ENCODE measurements at regions not wholly inside any gene's neighbourhood (a gene's known extent, or its start where the extent isn't known, plus 50 kb on each side); places are given as distances from the start of the nearest gene placed in this dataset.

DNA sequence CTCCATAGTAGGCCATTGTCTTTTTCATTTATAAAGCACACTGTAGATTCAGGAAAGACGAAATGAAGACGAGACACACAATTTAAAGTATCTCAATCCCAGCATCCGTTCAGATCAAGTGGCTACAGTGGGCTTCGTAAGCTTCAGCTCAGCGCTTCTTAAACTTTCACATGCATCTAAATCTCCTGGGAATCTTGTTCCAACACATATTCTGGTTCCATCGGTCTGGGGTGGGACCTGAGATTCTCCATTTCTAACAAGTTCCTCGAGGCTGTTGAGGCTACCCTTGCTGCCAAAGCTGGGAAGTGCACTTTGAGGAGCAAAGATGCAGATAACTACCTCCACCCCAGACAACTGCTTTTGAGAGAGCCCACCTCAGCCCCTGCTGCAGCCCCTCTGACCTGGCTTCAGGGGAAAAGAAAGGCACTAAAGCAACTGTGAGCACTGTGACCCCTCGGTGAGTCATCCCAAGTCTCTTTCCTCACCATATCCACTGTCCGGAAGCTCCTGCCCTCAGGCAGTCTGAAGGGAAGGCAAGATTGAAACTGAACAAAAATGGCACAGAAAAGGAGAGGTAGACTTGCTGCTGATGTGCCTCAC is 201.1 kb upstream of the FBXO11 start:
- TF ChIP-seq, protein P1, sequence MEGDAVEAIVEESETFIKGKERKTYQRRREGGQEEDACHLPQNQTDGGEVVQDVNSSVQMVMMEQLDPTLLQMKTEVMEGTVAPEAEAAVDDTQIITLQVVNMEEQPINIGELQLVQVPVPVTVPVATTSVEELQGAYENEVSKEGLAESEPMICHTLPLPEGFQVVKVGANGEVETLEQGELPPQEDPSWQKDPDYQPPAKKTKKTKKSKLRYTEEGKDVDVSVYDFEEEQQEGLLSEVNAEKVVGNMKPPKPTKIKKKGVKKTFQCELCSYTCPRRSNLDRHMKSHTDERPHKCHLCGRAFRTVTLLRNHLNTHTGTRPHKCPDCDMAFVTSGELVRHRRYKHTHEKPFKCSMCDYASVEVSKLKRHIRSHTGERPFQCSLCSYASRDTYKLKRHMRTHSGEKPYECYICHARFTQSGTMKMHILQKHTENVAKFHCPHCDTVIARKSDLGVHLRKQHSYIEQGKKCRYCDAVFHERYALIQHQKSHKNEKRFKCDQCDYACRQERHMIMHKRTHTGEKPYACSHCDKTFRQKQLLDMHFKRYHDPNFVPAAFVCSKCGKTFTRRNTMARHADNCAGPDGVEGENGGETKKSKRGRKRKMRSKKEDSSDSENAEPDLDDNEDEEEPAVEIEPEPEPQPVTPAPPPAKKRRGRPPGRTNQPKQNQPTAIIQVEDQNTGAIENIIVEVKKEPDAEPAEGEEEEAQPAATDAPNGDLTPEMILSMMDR (IDR thresholded peaks at IDR 0.05; ENCODE audit: low read depth, low read length, missing control alignments), result peak; percentile 7
- in situ Hi-C loops (cut with HindIII; ENCODE audit: low sequenced_read_pairs), result loop anchor here (5.0 to 10.0 kb wide), 2 partner anchors 253 to 315 kb away; no protein-coding TSS in a partner anchor
- peak; percentile 20 for DNase-seq (ENCODE audit: low read depth)
- no peak overlapping the region for H3K4me3 ChIP-seq (ENCODE audit: low read depth, low read length)

DNA sequence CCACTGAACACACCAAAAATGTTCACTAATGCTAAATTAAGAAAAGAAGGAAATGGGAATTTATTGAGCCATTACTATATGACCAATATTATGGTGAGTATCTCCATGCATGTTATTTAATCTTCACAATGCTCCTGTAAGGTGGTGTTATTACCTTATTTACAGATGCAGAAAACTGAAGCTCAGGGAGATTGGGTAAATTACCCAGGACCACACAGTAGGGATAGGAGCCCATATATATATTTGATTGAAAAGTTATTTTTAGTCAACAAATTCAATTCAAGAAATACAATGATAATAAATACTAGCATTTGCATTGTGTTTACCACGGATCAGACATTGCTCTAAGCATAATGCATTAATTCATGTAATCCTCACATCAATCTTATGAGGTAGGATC is 202.2 kb upstream of the FBXO11 start:
- in situ Hi-C loops (cut with HindIII; ENCODE audit: low sequenced_read_pairs), result loop anchor here (5.0 to 10.0 kb wide), 2 partner anchors 254 to 314 kb away; no protein-coding TSS in a partner anchor
- no peak overlapping the region for H3K4me3 ChIP-seq (ENCODE audit: low read depth, low read length)
- TF ChIP-seq, protein P1 (IDR thresholded peaks at IDR 0.05; ENCODE audit: low read depth, low read length, missing control alignments), result no peak
- no peak for DNase-seq (ENCODE audit: low read depth)

DNA sequence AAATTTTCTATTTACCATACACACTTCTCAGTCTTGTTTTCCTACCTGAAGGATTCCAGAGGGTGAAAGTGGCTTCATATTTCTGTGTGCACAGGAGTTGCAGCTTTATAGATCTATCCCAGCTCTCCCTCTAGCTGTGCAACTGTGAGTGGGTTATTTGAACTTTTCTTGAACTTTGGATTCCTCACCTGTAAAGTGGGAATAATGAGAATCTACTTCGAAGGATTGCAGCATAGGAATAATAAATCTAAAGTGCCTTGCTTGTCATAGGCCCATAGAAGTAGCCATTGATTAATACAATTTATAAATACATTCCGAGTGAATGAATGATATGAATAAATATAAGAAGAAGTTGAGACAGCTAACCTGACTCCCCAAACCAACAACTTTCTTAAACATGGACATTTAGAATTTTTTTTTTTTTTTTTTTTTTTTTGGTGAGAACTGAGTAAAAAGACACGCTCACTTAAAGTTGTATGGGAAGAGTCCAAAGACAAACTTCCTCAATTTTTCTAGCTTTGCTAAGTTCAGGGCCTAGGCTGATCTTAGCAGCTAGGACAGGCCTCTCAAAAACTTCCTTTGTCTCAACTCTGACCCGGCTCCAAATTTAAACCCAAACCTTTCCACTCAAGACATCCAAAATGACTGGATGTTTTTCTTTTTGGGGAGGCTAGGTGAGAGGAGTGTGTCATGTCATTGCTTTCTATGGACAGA is 203.3 kb upstream of the FBXO11 start:
- in situ Hi-C loops (cut with HindIII; ENCODE audit: low sequenced_read_pairs), result loop anchor here (5.0 to 10.0 kb wide), 2 partner anchors 255 to 313 kb away; no protein-coding TSS in a partner anchor
- DNase-seq (ENCODE audit: low read depth), result no peak
- no peak overlapping the region for H3K4me3 ChIP-seq (ENCODE audit: low read depth, low read length)
- TF ChIP-seq, protein P1 (IDR thresholded peaks at IDR 0.05; ENCODE audit: low read depth, low read length, missing control alignments), result no peak

DNA sequence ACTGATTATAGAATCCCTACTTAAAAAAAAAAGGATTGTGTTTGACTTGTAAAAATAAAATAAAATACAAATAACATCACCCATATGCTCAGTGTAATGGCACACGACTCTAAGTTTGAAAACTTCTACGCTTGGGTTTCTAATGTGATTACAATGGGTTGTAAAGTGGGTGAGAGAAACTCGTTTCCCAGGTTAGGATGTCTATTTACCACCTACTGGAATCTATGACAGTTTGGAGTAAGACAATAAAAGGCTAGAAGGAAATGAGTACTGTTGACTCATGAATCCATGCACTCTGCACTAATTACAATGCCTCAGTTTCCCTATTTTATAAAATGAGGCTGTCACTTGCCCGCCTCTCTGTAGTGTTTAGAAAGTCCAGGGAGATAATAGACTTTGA is 204.0 kb upstream of the FOXN2 start:
- H3K4me3 ChIP-seq (ENCODE audit: low read depth, low read length), result no peak overlapping the region
- in situ Hi-C loops (cut with HindIII; ENCODE audit: low sequenced_read_pairs), result no loop called here
- no peak for DNase-seq (ENCODE audit: low read depth)
- TF ChIP-seq, protein P1 (IDR thresholded peaks at IDR 0.05; ENCODE audit: low read depth, low read length, missing control alignments), result no peak

DNA sequence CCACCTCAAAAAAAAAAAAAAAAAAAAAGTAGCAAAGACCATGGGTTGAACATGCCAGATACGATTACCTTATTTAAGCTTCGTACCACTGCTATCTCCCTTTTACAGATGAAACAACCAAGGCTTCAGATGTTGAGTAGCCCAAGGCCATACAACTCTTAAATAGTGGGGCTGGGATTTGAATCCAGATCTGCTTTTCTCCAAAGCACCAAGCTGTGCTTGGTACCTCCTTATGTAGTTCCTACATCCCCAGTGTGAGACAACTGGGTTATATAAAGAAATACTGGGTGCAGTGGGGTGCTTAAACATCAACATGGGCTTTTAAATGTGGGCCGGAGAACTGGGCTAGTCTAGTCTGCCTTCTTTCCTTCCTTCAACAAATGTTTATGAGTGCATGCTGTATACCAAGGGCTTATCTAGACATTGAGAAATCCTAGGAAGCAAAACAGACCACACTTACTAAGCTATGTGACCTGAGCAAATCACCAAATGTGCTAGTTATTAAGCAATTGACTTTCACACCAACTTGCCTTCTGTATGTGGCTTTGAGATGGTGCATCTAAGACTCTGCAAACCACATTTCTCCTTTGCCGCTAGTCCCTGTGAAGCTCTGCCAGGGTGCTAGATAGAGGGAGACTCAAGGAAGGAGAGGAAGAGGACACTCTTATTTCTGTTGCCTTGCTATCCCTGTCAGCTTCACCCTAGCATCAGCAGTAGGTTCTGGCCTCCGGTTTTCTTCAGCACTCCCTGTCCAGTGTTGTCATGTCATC is 201.4 kb upstream of the FOXN2 start:
- no peak for DNase-seq (ENCODE audit: low read depth)
- no peak overlapping the region for H3K4me3 ChIP-seq (ENCODE audit: low read depth, low read length)
- TF ChIP-seq, protein P1 (IDR thresholded peaks at IDR 0.05; ENCODE audit: low read depth, low read length, missing control alignments), result no peak

DNA sequence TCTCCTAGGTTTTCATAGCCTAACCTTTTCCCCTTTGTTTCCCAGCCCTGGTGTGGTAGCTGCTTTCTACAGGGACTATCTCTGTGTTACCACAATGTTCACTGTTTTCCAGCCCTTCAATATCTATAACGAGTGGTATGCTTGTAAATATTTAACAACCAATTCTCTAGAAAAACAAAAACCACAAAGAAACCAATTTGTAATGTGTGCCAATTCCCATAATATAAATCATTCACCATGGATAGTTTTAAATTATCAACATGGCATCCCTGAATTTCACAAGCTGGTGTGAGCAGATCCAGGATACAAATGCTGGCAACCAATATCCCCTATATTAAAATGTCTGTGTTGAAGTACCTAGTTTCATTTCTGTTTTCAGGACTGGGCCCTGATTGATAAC is 200.7 kb upstream of the FOXN2 start:
- no peak overlapping the region for H3K4me3 ChIP-seq (ENCODE audit: low read depth, low read length)
- in situ Hi-C loops (cut with HindIII; ENCODE audit: low sequenced_read_pairs), result no loop called here
- no peak for DNase-seq (ENCODE audit: low read depth)
- TF ChIP-seq, protein P1 (IDR thresholded peaks at IDR 0.05; ENCODE audit: low read depth, low read length, missing control alignments), result no peak

More for the DNA sequence above, 201.4 kb upstream of the FOXN2 start:
- in situ Hi-C loops (cut with HindIII; ENCODE audit: low sequenced_read_pairs), result no loop called here
